GM12874 (cell line): ENCODE measurements at regions not wholly inside any gene's neighbourhood (a gene's known extent, or its start where the extent isn't known, plus 50 kb on each side); places are given as distances from the start of the nearest gene placed in this dataset.

ENCODE experiments used
- CTCF ChIP-seq: IDR thresholded peaks from 2 replicates; pipeline ENCODE4 v1.5.1; 2011; ENCODE audit warnings: low read depth, mild to moderate bottlenecking, control low read depth, low read length, moderate library complexity; ENCODE audit not compliant: insufficient read depth

GRCh38 chr9:119793218-119793617 lies 424.0 kb upstream of the BRINP1 start:
- TF ChIP-seq CTCF = no peak

- no peak for TF ChIP-seq CTCF
These were observed 423.0 kb upstream of the BRINP1 start for GRCh38 chr9:119792242-119792641.

GRCh38 chr9:119789987-119790386 lies 420.8 kb upstream of the BRINP1 start:
- TF ChIP-seq CTCF = no peak

GRCh38 chr9:119788921-119789320 lies 419.7 kb upstream of the BRINP1 start:
- no peak for TF ChIP-seq CTCF

GRCh38 chr9:119781886-119782285 lies 412.7 kb upstream of the BRINP1 start:
- TF ChIP-seq CTCF = no peak

GRCh38 chr9:119775410-119775809 lies 406.2 kb upstream of the BRINP1 start:
- no peak for TF ChIP-seq CTCF

- no peak for TF ChIP-seq CTCF
These were observed 404.6 kb upstream of the BRINP1 start for GRCh38 chr9:119773823-119774222.

- TF ChIP-seq CTCF = no peak
These were observed 402.1 kb upstream of the BRINP1 start for GRCh38 chr9:119771341-119771740.
